ENCODE measurements at regions not wholly inside any gene's neighbourhood (a gene's known extent, or its start where the extent isn't known, plus 50 kb on each side); places are given as distances from the start of the nearest gene placed in this dataset.

DNA sequence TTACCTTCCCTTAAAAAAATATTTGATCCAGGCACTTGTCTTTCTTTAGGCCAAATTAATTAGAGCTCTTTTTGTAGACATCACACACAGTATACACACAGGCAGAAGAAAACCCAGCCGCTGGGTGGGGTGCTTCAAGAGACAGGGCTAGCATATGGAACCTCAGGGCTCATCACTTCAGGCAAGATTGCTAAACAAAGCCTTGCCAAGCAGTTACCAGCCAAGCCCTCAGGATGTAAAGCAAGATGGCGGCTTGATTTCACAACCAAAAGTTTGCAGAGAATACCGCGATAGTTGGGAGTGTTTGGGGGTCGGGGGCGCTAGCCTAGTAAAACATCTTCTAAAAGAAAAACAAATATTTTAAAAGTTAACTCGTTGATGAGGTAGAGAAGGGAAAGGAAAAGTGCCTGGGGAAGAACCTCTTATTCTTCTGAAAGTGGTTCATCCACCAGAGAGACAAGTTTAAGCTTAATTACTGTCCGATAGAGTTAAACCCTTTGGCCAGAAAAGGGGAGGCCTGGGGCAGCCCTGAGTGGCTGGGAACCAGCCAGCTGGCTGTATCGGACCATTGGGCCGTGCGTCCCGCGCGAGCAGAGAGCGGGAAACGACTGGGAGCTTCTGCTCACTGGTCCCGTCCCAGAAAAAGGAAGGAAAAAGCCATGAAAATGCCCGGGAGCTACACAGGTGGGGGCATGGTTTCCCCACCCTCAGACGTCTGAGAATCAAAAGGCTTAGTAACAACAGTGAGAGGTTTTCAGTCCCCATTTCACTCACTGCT is 254.9 kb upstream of the PCDH20 start:
- TF ChIP-seq, protein P1, sequence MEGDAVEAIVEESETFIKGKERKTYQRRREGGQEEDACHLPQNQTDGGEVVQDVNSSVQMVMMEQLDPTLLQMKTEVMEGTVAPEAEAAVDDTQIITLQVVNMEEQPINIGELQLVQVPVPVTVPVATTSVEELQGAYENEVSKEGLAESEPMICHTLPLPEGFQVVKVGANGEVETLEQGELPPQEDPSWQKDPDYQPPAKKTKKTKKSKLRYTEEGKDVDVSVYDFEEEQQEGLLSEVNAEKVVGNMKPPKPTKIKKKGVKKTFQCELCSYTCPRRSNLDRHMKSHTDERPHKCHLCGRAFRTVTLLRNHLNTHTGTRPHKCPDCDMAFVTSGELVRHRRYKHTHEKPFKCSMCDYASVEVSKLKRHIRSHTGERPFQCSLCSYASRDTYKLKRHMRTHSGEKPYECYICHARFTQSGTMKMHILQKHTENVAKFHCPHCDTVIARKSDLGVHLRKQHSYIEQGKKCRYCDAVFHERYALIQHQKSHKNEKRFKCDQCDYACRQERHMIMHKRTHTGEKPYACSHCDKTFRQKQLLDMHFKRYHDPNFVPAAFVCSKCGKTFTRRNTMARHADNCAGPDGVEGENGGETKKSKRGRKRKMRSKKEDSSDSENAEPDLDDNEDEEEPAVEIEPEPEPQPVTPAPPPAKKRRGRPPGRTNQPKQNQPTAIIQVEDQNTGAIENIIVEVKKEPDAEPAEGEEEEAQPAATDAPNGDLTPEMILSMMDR (IDR thresholded peaks at IDR 0.05), result no peak

GRCh38 chr13:61664801-61665705 is 249.4 kb upstream of the PCDH20 start:
- TF ChIP-seq, protein P1 (IDR thresholded peaks at IDR 0.05), result no peak

- TF ChIP-seq, protein P1 (IDR thresholded peaks at IDR 0.05), result no peak
Observed at GRCh38 chr13:61654481-61654880, 238.8 kb upstream of the PCDH20 start.

GRCh38 chr13:61648547-61648946 is 232.9 kb upstream of the PCDH20 start:
- TF ChIP-seq, protein P1 (IDR thresholded peaks at IDR 0.05), result no peak

GRCh38 chr13:61612192-61612591 is 196.5 kb upstream of the PCDH20 start:
- TF ChIP-seq, protein P1 (IDR thresholded peaks at IDR 0.05), result no peak

GRCh38 chr13:61608138-61608537 is 192.5 kb upstream of the PCDH20 start:
- TF ChIP-seq, protein P1 (IDR thresholded peaks at IDR 0.05), result no peak

- TF ChIP-seq, protein P1 (IDR thresholded peaks at IDR 0.05), result no peak
Observed at GRCh38 chr13:61600360-61601033, 184.8 kb upstream of the PCDH20 start.

All from LNCAP (cell line).